ENCODE measurements at regions not wholly inside any gene's neighbourhood (a gene's known extent, or its start where the extent isn't known, plus 50 kb on each side); places are given as distances from the start of the nearest gene placed in this dataset.

- no peak for TF ChIP-seq CTCF (IDR thresholded peaks at IDR 0.05)
- H3K4me3 ChIP-seq: peak overlapping the region; percentile 44
- H3K27ac ChIP-seq: peak overlapping the region; percentile 24 to 68
- no peak for DNase-seq (ENCODE audit: low spot score)
Observed at GRCh38 chr5:15260356-15261268, 239.4 kb upstream of the FBXL7 start.

DNA sequence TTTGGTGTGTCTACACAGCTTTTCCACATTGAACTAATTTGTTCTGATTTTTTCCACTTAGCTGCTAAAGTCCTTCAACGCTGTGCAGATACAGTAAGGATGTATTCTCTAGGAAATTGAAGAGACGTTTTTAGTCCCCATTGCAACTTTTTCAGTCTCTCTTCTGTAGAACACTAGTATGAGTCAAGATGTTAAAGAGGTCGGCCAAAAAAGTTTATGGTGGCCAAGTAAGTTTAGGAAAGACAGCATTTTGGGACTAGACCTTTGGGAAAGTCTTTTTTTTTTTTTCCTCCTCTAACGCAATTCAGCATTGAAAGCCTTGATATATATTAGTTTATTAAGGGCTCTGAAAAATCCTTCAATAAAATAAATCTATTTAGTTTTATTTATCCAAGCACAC lies 243.5 kb upstream of the FBXL7 start:
- no peak overlapping the region for H3K27ac ChIP-seq
- TF ChIP-seq CTCF (IDR thresholded peaks at IDR 0.05): no peak
- H3K4me3 ChIP-seq: no peak overlapping the region
- no peak for DNase-seq (ENCODE audit: low spot score)

GRCh38 chr5:15255576-15255975 lies 244.4 kb upstream of the FBXL7 start:
- no peak overlapping the region for H3K4me3 ChIP-seq
- TF ChIP-seq CTCF (IDR thresholded peaks at IDR 0.05): no peak
- DNase-seq (ENCODE audit: low spot score): no peak
- no peak overlapping the region for H3K27ac ChIP-seq

DNA sequence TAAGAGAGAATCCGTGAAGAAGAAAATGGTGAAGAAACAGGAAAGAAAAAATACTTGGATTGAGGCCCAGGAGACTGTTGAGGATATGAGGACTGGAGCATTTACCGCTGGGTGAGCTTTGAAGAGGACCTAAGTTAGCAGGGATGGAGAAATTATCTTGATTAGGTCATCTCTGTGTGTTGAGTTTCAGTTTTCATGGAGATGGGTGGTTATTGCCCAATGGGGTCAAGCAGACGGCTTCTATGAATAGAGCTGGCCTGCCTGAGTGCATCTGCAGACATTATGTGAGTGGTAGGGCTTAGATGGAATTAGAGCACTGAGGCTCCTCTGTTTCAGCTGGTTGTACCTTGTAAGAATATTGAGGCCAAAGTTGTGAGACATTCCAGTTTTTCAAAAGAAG lies 245.4 kb upstream of the FBXL7 start:
- Histone ChIP-seq H3K27ac (no peak overlapping the region), H3K4me3 (no peak overlapping the region)
- no peak for TF ChIP-seq CTCF (IDR thresholded peaks at IDR 0.05)
- no peak for DNase-seq (ENCODE audit: low spot score)

- DNase-seq (ENCODE audit: low spot score): no peak
- H3K4me3 ChIP-seq: no peak overlapping the region
Observed at GRCh38 chr5:15252331-15252730, 247.6 kb upstream of the FBXL7 start.

GRCh38 chr5:15249152-15249551 lies 250.8 kb upstream of the FBXL7 start:
- no peak for TF ChIP-seq CTCF (IDR thresholded peaks at IDR 0.05)
- Histone ChIP-seq H3K4me3 (no peak overlapping the region), H3K27ac (no peak overlapping the region)
- DNase-seq (ENCODE audit: low spot score): no peak

More at GRCh38 chr5:15252331-15252730, 247.6 kb upstream of the FBXL7 start:
- H3K27ac ChIP-seq: no peak overlapping the region
- TF ChIP-seq CTCF (IDR thresholded peaks at IDR 0.05): no peak

- TF ChIP-seq CTCF (IDR thresholded peaks at IDR 0.05): no peak
- H3K27ac ChIP-seq: no peak overlapping the region
Observed at GRCh38 chr5:15248731-15249130, 251.2 kb upstream of the FBXL7 start.

More at GRCh38 chr5:15248731-15249130, 251.2 kb upstream of the FBXL7 start:
- H3K4me3 ChIP-seq: no peak overlapping the region
- DNase-seq (ENCODE audit: low spot score): no peak

Data from coronary artery (tissue), 2 donors.